Neural progenitor cell (in vitro differentiated cells): ENCODE measurements at regions not wholly inside any gene's neighbourhood (a gene's known extent, or its start where the extent isn't known, plus 50 kb on each side); places are given as distances from the start of the nearest gene placed in this dataset.
"Not testable (repeated sequence)": the region's sequence is repeated elsewhere in the genome, so short reads cannot be mapped to it uniquely, and the experiment has no call there.

Source experiments
- DNase-seq: peaks from one replicate; pipeline ENCODE4 v3.0.0-alpha.2; 2016; ENCODE audit warnings: low spot score
- H2AFZ ChIP-seq: fragments of 200-600 bp; sonication (generic); replicated peaks from 2 replicates; pipeline ENCODE4 v1.6.1; 2016; ENCODE audit warnings: antibody characterized with exemption
- H3F3A ChIP-seq: fragments of 200-600 bp; sonication (generic); 2 replicates; pipeline ENCODE4 v1.6.1; 2016; ENCODE audit warnings: antibody characterized with exemption, low read depth
- H3K27ac ChIP-seq: fragments of 200-600 bp; sonication (generic); 2 replicates; pipeline ENCODE4 v1.5.1; 2016; ENCODE audit warnings: mild to moderate bottlenecking
- H3K27me3 ChIP-seq: fragments of 200-600 bp; sonication (generic); 2 replicates; pipeline ENCODE4 v1.6.1; 2016; ENCODE audit warnings: mild to moderate bottlenecking, moderate library complexity
- H3K36me3 ChIP-seq: fragments of 200-600 bp; sonication (generic); 2 replicates; pipeline ENCODE4 v1.5.1; 2016
- H3K4me1 ChIP-seq: fragments of 200-600 bp; sonication (generic); 2 replicates; pipeline ENCODE4 v1.6.1; 2016; ENCODE audit warnings: mixed run types
- H3K4me2 ChIP-seq: fragments of 200-600 bp; sonication (generic); 2 replicates; pipeline ENCODE4 v1.6.1; 2016
- H3K4me3 ChIP-seq: fragments of 200-600 bp; sonication (generic); 2 replicates; pipeline ENCODE4 v1.5.1; 2016
- H3K79me2 ChIP-seq: fragments of 200-600 bp; sonication (generic); 2 replicates; pipeline ENCODE4 v1.6.1; 2016; ENCODE audit warnings: low read depth
- H3K9ac ChIP-seq: fragments of 200-600 bp; sonication (generic); 2 replicates; pipeline ENCODE4 v1.6.1; 2016
- H3K9me3 ChIP-seq: fragments of 200-600 bp; sonication (generic); 2 replicates; pipeline ENCODE4 v1.5.1; 2016; ENCODE audit warnings: low read depth
- H4K20me1 ChIP-seq: fragments of 200-600 bp; sonication (generic); 2 replicates; pipeline ENCODE4 v1.6.1; 2016; ENCODE audit warnings: low read depth
- H3K27ac Mint-ChIP-seq: 3 replicates; pipeline ENCODE4 v1.8.0; 2021; ENCODE audit warnings: mixed read lengths
- H3K27me3 Mint-ChIP-seq: 2 replicates; pipeline ENCODE4 v1.8.0; 2022; ENCODE audit warnings: low read depth, mild to moderate bottlenecking, inconsistent platforms, moderate library complexity, mixed read lengths; ENCODE audit not compliant: insufficient read depth
- H3K36me3 Mint-ChIP-seq: 3 replicates; pipeline ENCODE4 v1.8.0; 2021; ENCODE audit warnings: mixed read lengths
- H3K4me1 Mint-ChIP-seq: 3 replicates; pipeline ENCODE4 v1.8.0; 2021; ENCODE audit warnings: mixed read lengths
- H3K4me3 Mint-ChIP-seq: 3 replicates; pipeline ENCODE4 v1.8.0; 2021; ENCODE audit warnings: mild to moderate bottlenecking, moderate library complexity, mixed read lengths
- H3K9me3 Mint-ChIP-seq: 3 replicates; pipeline ENCODE4 v1.8.0; 2020; ENCODE audit warnings: mixed read lengths
- EZH2 ChIP-seq: fragments of 200-600 bp; sonication (generic); IDR thresholded peaks from 2 replicates; pipeline ENCODE4 v1.6.1; 2017; ENCODE audit warnings: antibody characterized with exemption, mild to moderate bottlenecking, moderate library complexity
- EZH2phosphoT487 ChIP-seq: fragments of 200-600 bp; sonication (generic); IDR thresholded peaks from 2 replicates; pipeline ENCODE4 v1.6.1; 2017; ENCODE audit warnings: antibody characterized with exemption
- TF ChIP-seq, protein P1 (sequence below): fragments of 200-600 bp; sonication (generic); IDR thresholded peaks from 2 replicates; pipeline ENCODE4 v1.5.1; 2017; ENCODE audit warnings: antibody characterized with exemption, mild to moderate bottlenecking

DNA sequence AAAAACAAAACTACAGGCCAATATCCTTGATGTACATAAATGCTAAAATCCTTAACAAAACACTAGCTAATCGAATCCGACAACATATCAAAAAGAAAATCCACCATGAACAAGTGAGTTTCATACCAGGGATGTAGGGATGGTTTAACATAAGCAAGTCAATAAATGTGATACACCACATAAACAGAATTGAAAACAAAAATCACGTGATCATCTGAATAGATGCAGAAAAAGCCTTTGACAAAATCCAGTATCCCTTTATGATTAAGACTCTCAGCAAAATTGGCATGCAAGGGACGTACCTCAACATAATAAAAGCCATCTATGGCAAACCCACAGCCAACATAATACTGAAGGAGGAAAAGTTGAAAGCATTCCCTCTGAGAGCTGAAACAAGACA lies 466.1 kb downstream of the BRINP3 start:
- no peak overlapping the region for H3K4me3 ChIP-seq
- H3K27ac Mint-ChIP-seq, result no peak overlapping the region
- no peaks in the 10 kb centered on the region for H3K4me1 ChIP-seq
- no peaks in the 10 kb centered on the region for H3K36me3 Mint-ChIP-seq
- no peak overlapping the region for H3K27ac ChIP-seq
- H3K9me3 ChIP-seq, result no peaks in the 10 kb centered on the region
- no peaks in the 10 kb centered on the region for H3K27me3 ChIP-seq
- H3K4me2 ChIP-seq, result no peak overlapping the region
- no peaks in the 10 kb centered on the region for H3K9me3 Mint-ChIP-seq
- TF ChIP-seq, protein P1, sequence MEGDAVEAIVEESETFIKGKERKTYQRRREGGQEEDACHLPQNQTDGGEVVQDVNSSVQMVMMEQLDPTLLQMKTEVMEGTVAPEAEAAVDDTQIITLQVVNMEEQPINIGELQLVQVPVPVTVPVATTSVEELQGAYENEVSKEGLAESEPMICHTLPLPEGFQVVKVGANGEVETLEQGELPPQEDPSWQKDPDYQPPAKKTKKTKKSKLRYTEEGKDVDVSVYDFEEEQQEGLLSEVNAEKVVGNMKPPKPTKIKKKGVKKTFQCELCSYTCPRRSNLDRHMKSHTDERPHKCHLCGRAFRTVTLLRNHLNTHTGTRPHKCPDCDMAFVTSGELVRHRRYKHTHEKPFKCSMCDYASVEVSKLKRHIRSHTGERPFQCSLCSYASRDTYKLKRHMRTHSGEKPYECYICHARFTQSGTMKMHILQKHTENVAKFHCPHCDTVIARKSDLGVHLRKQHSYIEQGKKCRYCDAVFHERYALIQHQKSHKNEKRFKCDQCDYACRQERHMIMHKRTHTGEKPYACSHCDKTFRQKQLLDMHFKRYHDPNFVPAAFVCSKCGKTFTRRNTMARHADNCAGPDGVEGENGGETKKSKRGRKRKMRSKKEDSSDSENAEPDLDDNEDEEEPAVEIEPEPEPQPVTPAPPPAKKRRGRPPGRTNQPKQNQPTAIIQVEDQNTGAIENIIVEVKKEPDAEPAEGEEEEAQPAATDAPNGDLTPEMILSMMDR, result no peak
- TF ChIP-seq EZH2phosphoT487, result no peak
- no peaks in the 10 kb centered on the region for H3F3A ChIP-seq
- H3K4me1 Mint-ChIP-seq, result no peaks in the 10 kb centered on the region
- no peak overlapping the region for H3K9ac ChIP-seq
- no peak overlapping the region for H3K4me3 Mint-ChIP-seq
- DNase-seq, result no peak
- H3K27me3 Mint-ChIP-seq, result no peaks in the 10 kb centered on the region
- no peaks in the 10 kb centered on the region for H3K36me3 ChIP-seq
- no peaks in the 10 kb centered on the region for H3K79me2 ChIP-seq
- H2AFZ ChIP-seq, result no peak overlapping the region
- no peaks in the 10 kb centered on the region for H4K20me1 ChIP-seq

DNA sequence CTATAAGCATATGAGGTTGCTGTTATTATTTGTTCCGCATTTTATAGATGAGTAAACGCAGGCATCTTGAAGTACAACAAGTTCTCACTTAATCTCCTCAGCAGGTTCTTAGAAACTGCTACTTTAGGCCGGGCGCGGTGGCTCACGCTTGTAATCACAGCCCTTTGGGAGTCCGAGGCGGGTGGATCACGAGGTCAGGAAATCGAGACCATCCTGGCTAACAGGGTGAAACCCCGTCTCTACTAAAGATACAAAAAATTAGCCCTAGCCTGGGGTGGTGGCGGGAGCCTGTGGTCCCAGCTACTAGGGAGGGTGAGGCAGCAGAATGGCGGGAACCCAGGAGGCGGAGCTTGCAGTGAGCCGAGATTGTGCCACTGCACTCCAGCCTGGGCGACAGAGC lies 458.5 kb downstream of the BRINP3 start:
- H3K27me3 ChIP-seq, H3K4me3 Mint-ChIP-seq, H3K36me3 Mint-ChIP-seq, H3K4me2 ChIP-seq, H3K27me3 Mint-ChIP-seq, H3K36me3 ChIP-seq, H3K9me3 ChIP-seq, H2AFZ ChIP-seq, H3K27ac ChIP-seq, H3K4me3 ChIP-seq, H3K9me3 Mint-ChIP-seq, H3K4me1 Mint-ChIP-seq, H4K20me1 ChIP-seq, H3F3A ChIP-seq, DNase-seq, H3K79me2 ChIP-seq, H3K4me1 ChIP-seq, H3K27ac Mint-ChIP-seq, H3K9ac ChIP-seq: not testable (repeated sequence)

DNA sequence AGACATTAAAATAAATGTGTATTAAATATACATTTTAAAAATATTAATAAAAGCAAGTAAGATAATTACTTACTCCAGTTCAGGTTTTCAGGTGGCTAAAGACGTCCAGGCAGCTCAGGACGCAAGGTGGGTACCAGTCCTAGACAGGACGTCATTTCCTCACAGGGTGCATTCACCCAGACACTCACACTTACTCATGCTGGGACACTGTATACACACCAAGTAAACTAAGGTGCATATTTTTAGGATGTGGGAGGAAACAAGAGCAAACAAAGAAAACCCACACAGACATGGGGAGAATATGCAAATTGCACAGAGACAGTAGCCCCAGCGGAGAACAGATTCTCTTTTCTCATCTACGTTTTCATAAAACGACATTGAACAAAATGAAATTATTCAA lies 457.9 kb downstream of the BRINP3 start:
- H3K36me3 ChIP-seq, result no peaks in the 10 kb centered on the region
- no peaks in the 10 kb centered on the region for H3K27me3 Mint-ChIP-seq
- no peaks in the 10 kb centered on the region for H3F3A ChIP-seq
- no peaks in the 10 kb centered on the region for H3K4me1 Mint-ChIP-seq
- no peaks in the 10 kb centered on the region for H3K9me3 ChIP-seq
- H3K4me1 ChIP-seq, result no peaks in the 10 kb centered on the region
- no peak overlapping the region for H3K4me3 Mint-ChIP-seq
- H3K27ac ChIP-seq, result no peak overlapping the region
- H3K4me2 ChIP-seq, result no peak overlapping the region
- H3K36me3 Mint-ChIP-seq, result no peaks in the 10 kb centered on the region
- DNase-seq, result no peak
- no peaks in the 10 kb centered on the region for H4K20me1 ChIP-seq
- H3K27ac Mint-ChIP-seq, result no peak overlapping the region
- no peaks in the 10 kb centered on the region for H3K27me3 ChIP-seq
- TF ChIP-seq, protein P1, result no peak
- TF ChIP-seq EZH2phosphoT487 (no peak), EZH2 (no peak)
- H3K79me2 ChIP-seq, result no peaks in the 10 kb centered on the region
- H3K4me3 ChIP-seq, result no peak overlapping the region
- H3K9me3 Mint-ChIP-seq, result no peaks in the 10 kb centered on the region
- H2AFZ ChIP-seq, result no peak overlapping the region
- no peak overlapping the region for H3K9ac ChIP-seq

DNA sequence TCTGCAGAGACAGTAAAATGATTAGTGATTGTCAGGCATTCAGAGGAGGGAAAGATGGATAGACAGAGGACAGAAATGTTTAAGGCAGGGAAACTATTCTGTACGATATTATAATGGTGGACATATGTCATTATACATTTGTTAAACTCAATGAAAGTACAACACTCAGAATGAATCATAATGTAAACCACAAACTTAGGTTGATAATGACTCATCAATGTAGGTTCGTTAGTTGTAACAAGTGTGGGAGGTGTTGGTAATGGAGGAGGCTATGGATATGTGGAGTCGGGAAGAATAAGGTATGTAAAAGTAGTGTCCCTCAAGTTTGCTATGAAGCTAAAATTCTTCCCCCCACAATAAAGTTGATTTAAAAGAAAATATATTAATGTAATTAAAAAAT lies 455.0 kb downstream of the BRINP3 start:
- TF ChIP-seq, protein P1, result no peak
- no peak for TF ChIP-seq EZH2phosphoT487
- no peak overlapping the region for H3K4me2 ChIP-seq
- Mint-ChIP-seq H3K4me1 (no peaks in the 10 kb centered on the region), H3K36me3 (no peaks in the 10 kb centered on the region), H3K4me3 (no peak overlapping the region), H3K9me3 (no peaks in the 10 kb centered on the region), H3K27me3 (no peaks in the 10 kb centered on the region), H3K27ac (no peak overlapping the region)
- no peaks in the 10 kb centered on the region for H3F3A ChIP-seq
- no peaks in the 10 kb centered on the region for H3K4me1 ChIP-seq
- no peak overlapping the region for H3K4me3 ChIP-seq
- H3K79me2 ChIP-seq, result no peaks in the 10 kb centered on the region
- no peak for DNase-seq
- no peak overlapping the region for H3K9ac ChIP-seq
- H2AFZ ChIP-seq, result no peak overlapping the region
- H3K27ac ChIP-seq, result no peak overlapping the region
- no peaks in the 10 kb centered on the region for H4K20me1 ChIP-seq
- no peaks in the 10 kb centered on the region for H3K27me3 ChIP-seq
- no peaks in the 10 kb centered on the region for H3K36me3 ChIP-seq
- no peaks in the 10 kb centered on the region for H3K9me3 ChIP-seq
